Endothelial cell of umbilical vein (primary cell): ENCODE measurements at regions not wholly inside any gene's neighbourhood (a gene's known extent, or its start where the extent isn't known, plus 50 kb on each side); places are given as distances from the start of the nearest gene placed in this dataset.

Source experiments
- BruUV-seq: library from RNA; stranded (reverse); fragments of 400-500 nt; replicated peaks from 2 replicates; lab custom pipeline; 2021; lab: Mats Ljungman, UMichigan
- CTCF ChIA-PET: fragments of 300-600, 350-600 bp; sonication (Branson Sonifier 250); formaldehyde crosslinking; loops from one replicate; lab custom pipeline; 2021; ENCODE audit warnings: antibody characterized with exemption, inconsistent platforms; lab: Charles Lee
- POLR2A ChIA-PET: fragments of 300-600, 350-600 bp; sonication (Branson Sonifier 250); formaldehyde crosslinking; loops from one replicate; lab custom pipeline; 2021; ENCODE audit warnings: antibody characterized with exemption, inconsistent platforms; lab: Charles Lee
- DNase-seq: peaks from one replicate; pipeline ENCODE4 v3.0.0-alpha.2; 2011; ENCODE audit warnings: low read depth, low spot score
- FAIRE-seq: peaks from 2 replicates; lab custom pipeline; 2011; peaks lifted over from hg19 to GRCh38; lab: Jason Lieb, UNC
- H2AFZ ChIP-seq: 2 replicates; pipeline ENCODE4 v1.6.0; 2012; ENCODE audit warnings: low read depth, low read length, control low read depth, inconsistent platforms
- H3K27ac ChIP-seq: 2 replicates; pipeline ENCODE4 v1.5.1; 2011; ENCODE audit warnings: low read depth, mild to moderate bottlenecking, control low read depth, low read length, moderate library complexity; ENCODE audit not compliant: insufficient read depth
- H3K27me3 ChIP-seq, 2 experiments: 2 replicates each; pipeline versions ENCODE4 v1.6.0 to v1.6.1; 2011; ENCODE audit warnings: low read length in 2 of 2, mixed read lengths in 1 of 2; ENCODE audit not compliant: control insufficient read depth in 2 of 2, insufficient read depth in 2 of 2
- H3K36me3 ChIP-seq, 2 experiments: 2 replicates in 1 of 2; 3 replicates in 1 of 2; pipeline ENCODE4 v1.5.1; 2011; ENCODE audit warnings: low read length in 2 of 2, mild to moderate bottlenecking in 1 of 2, moderate library complexity in 1 of 2; ENCODE audit not compliant: control insufficient read depth in 2 of 2, insufficient read depth in 2 of 2; ENCODE audit errors: extremely low read depth in 1 of 2
- H3K4me1 ChIP-seq: 3 replicates; pipeline ENCODE4 v1.5.1; 2011; ENCODE audit warnings: mild to moderate bottlenecking, low read length; ENCODE audit not compliant: control insufficient read depth, insufficient read depth; ENCODE audit errors: extremely low read depth
- H3K4me2 ChIP-seq: 2 replicates; pipeline ENCODE4 v1.6.1; 2011; ENCODE audit warnings: low read length, control low read depth, mixed read lengths; ENCODE audit not compliant: insufficient read depth
- H3K4me3 ChIP-seq, 3 experiments: fragments of 200-600 bp in 1 of 3; sonication (generic), shearing (Covaris generic) in 1 of 3; replicated peaks in 1 of 3; 2 replicates each; pipeline ENCODE4 v1.5.1; 2011 to 2016; ENCODE audit warnings: control low read depth in 3 of 3, low read length in 3 of 3, mild to moderate bottlenecking in 2 of 3, inconsistent platforms in 1 of 3, low read depth in 1 of 3, moderate library complexity in 1 of 3; ENCODE audit not compliant: insufficient read depth in 1 of 3
- H3K79me2 ChIP-seq: 2 replicates; pipeline ENCODE4 v1.6.0; 2012; ENCODE audit warnings: low read length, inconsistent platforms; ENCODE audit not compliant: control insufficient read depth, insufficient read depth
- H3K9ac ChIP-seq: replicated peaks from 2 replicates; pipeline ENCODE3; 2011; ENCODE audit warnings: low read length, control low read depth; ENCODE audit not compliant: insufficient read depth; ENCODE audit errors: extremely low read depth
- H3K9me1 ChIP-seq: replicated peaks from 3 replicates; pipeline ENCODE4 v1.6.0; 2011; ENCODE audit warnings: mild to moderate bottlenecking, low read length; ENCODE audit not compliant: control insufficient read depth, insufficient read depth; ENCODE audit errors: extremely low read depth
- H3K9me3 ChIP-seq: replicated peaks from 2 replicates; pipeline ENCODE4 v1.5.1; 2012; ENCODE audit warnings: low read length, inconsistent platforms; ENCODE audit not compliant: control insufficient read depth, insufficient read depth
- H4K20me1 ChIP-seq: replicated peaks from 2 replicates; pipeline ENCODE3; 2011; ENCODE audit warnings: mild to moderate bottlenecking, low read length; ENCODE audit not compliant: control insufficient read depth, insufficient read depth; ENCODE audit errors: extremely low read depth
- CTCF ChIP-seq, 2 donors: IDR thresholded peaks; 1 replicate in 1 of 2; 2 replicates in 1 of 2; pipeline ENCODE4 v1.5.1; 2011; ENCODE audit warnings: low read length in 2 of 2, mild to moderate bottlenecking in 2 of 2, moderate library complexity in 2 of 2, control low read depth in 1 of 2, inconsistent platforms in 1 of 2, low read depth in 1 of 2; ENCODE audit not compliant: insufficient read depth in 1 of 2; ENCODE audit errors: extremely low read depth in 1 of 2
- EZH2 ChIP-seq: IDR thresholded peaks from 2 replicates; pipeline ENCODE4 v1.6.1; 2012; ENCODE audit warnings: borderline replicate concordance, low read depth, mild to moderate bottlenecking, moderate library complexity, low read length, inconsistent platforms; ENCODE audit not compliant: severe bottlenecking
- FOS ChIP-seq: IDR thresholded peaks from 2 replicates; pipeline ENCODE4 v1.6.1; 2011; ENCODE audit warnings: mild to moderate bottlenecking, low read length, moderate library complexity, borderline replicate concordance; ENCODE audit not compliant: insufficient read depth
- GATA2 ChIP-seq: IDR thresholded peaks from 2 replicates; pipeline ENCODE4 v1.7.0; 2011; ENCODE audit warnings: low read depth, mild to moderate bottlenecking, moderate library complexity, mixed read lengths, low read length; ENCODE audit not compliant: insufficient read length, insufficient read depth
- JUN ChIP-seq: IDR thresholded peaks from 2 replicates; pipeline ENCODE4 v1.6.1; 2011; ENCODE audit warnings: borderline replicate concordance, low read depth; ENCODE audit not compliant: insufficient read length, insufficient read depth
- MAX ChIP-seq: IDR thresholded peaks from 2 replicates; pipeline ENCODE4 v1.6.1; 2011; ENCODE audit not compliant: insufficient read depth, insufficient read length
- MYC ChIP-seq: IDR thresholded peaks from one replicate; pipeline ENCODE4 v1.6.1; 2011; ENCODE audit warnings: mild to moderate bottlenecking, low read depth, low read length
- POLR2A ChIP-seq: IDR thresholded peaks from 2 replicates; pipeline ENCODE4 v1.6.1; 2012; ENCODE audit warnings: low read depth, mild to moderate bottlenecking, control low read depth, low read length
- POLR2AphosphoS5 ChIP-seq: IDR thresholded peaks from 2 replicates; pipeline ENCODE4 v1.6.1; 2012; ENCODE audit warnings: low read depth, mild to moderate bottlenecking, control low read depth, low read length, moderate library complexity; ENCODE audit not compliant: insufficient read depth
- dilution Hi-C: fragments of 300-500 bp; cut with MboI; formaldehyde crosslinking; loops from one replicate; pipeline ENCODE4 v1.15.0; 2019; ENCODE audit warnings: low sequenced_read_pairs; ENCODE audit not compliant: extremely low pct_ligation_motif_present
- intact Hi-C: fragments of 100-400 bp; cut with micrococcal nuclease; formaldehyde crosslinking; loops from one replicate; pipeline ENCODE4 v1.10.0; 2022

- CTCF ChIA-PET: no interaction called here
Observed at GRCh38 chr7:47218378-47219176, 363.3 kb downstream of the TNS3 start.

More at GRCh38 chr7:47218378-47219176, 363.3 kb downstream of the TNS3 start:
- Histone ChIP-seq H3K36me3 (no peaks in the 10 kb centered on the region), H3K79me2 (no peaks in the 10 kb centered on the region), H3K27me3 (no peaks in the 10 kb centered on the region), H3K9ac (no peak overlapping the region), H3K27ac (no peak overlapping the region), H3K9me3 (no peaks in the 10 kb centered on the region), H4K20me1 (no peaks in the 10 kb centered on the region), H3K4me2 (no peak overlapping the region), H3K4me1 (no peaks in the 10 kb centered on the region), H3K4me3 (no peak overlapping the region), H2AFZ (no peak overlapping the region), H3K9me1 (no peaks in the 10 kb centered on the region)
- dilution Hi-C loops: no loop called here
- POLR2A ChIA-PET: no interaction called here
- no peak for DNase-seq
- intact Hi-C loops: no loop called here
- no TSS peak for BruUV-seq
- no peak for TF ChIP-seq GATA2
- TF ChIP-seq POLR2AphosphoS5: no peak
- TF ChIP-seq EZH2: no peak
- TF ChIP-seq CTCF (IDR thresholded peaks at IDR 0.05; ENCODE audit: extremely low read depth in 1 of 2, insufficient read depth in 1 of 2, low read depth in 1 of 2, low read length in 2 of 2): no peak
- no peak for TF ChIP-seq POLR2A
- TF ChIP-seq JUN: no peak
- no peak for TF ChIP-seq MYC
- no peak for TF ChIP-seq MAX
- no peak for TF ChIP-seq FOS
- FAIRE-seq: no peak
